HAP-1 (cell line): ENCODE measurements at regions not wholly inside any gene's neighbourhood (a gene's known extent, or its start where the extent isn't known, plus 50 kb on each side); places are given as distances from the start of the nearest gene placed in this dataset.
"Not testable (repeated sequence)": the region's sequence is repeated elsewhere in the genome, so short reads cannot be mapped to it uniquely, and the experiment has no call there.

Experiments
- DNase-seq, 2 experiments: peaks; one replicate each; pipeline ENCODE4 v3.0.0-alpha.2; 2016 to 2020; ENCODE audit warnings: low spot score in 2 of 2
- H3K27me3 ChIP-seq: fragments of 250-450 bp; sonication (Bioruptor Pico); 2 replicates; pipeline ENCODE4 v1.5.1; 2020; ENCODE audit warnings: low read depth, mild to moderate bottlenecking, moderate library complexity
- H3K36me3 ChIP-seq: fragments of 250-450 bp; sonication (Bioruptor Pico); replicated peaks from 2 replicates; pipeline ENCODE4 v1.5.1; 2020; ENCODE audit warnings: mild to moderate bottlenecking
- H3K4me1 ChIP-seq: fragments of 250-450 bp; sonication (Bioruptor Pico); 2 replicates; pipeline ENCODE4 v1.5.1; 2020; ENCODE audit warnings: mild to moderate bottlenecking
- H3K4me3 ChIP-seq: fragments of 250-450 bp; sonication (Bioruptor Pico); 2 replicates; pipeline ENCODE4 v1.5.1; 2020; ENCODE audit warnings: mild to moderate bottlenecking, moderate library complexity
- H3K9me3 ChIP-seq: fragments of 250-450 bp; sonication (Bioruptor Pico); 2 replicates; pipeline ENCODE4 v1.5.1; 2020; ENCODE audit warnings: mild to moderate bottlenecking, moderate library complexity
- in situ Hi-C: fragments of 300-500 bp; cut with MboI; formaldehyde crosslinking; loops from 3 replicates; pipeline ENCODE4 v1.14.3; 2020; ENCODE audit warnings: low sequenced_read_pairs, inconsistent platforms, mixed read lengths

- in situ Hi-C loops, H3K4me3 ChIP-seq: not testable (repeated sequence)
Observed at GRCh38 chr9:97248252-97248651, 59.2 kb upstream of the CCDC180 start.

GRCh38 chr9:97243606-97244005, 63.9 kb upstream of the CCDC180 start:
- no peak overlapping the region for H3K4me3 ChIP-seq
- no peaks in the 10 kb centered on the region for H3K27me3 ChIP-seq
- H3K9me3 ChIP-seq = no peaks in the 10 kb centered on the region
- DNase-seq = no peak
- in situ Hi-C loops = no loop called here
- H3K4me1 ChIP-seq = peaks cover 3% of the 10 kb centered on the region
- no peaks in the 10 kb centered on the region; the same call in 1 of the 2 replicates for H3K36me3 ChIP-seq

More at GRCh38 chr9:97248252-97248651, 59.2 kb upstream of the CCDC180 start:
- not testable (repeated sequence) for H3K27me3 ChIP-seq, DNase-seq, H3K9me3 ChIP-seq, H3K36me3 ChIP-seq, H3K4me1 ChIP-seq

GRCh38 chr9:97241430-97241829, 66.0 kb upstream of the CCDC180 start:
- H3K27me3 ChIP-seq, H3K9me3 ChIP-seq, H3K4me3 ChIP-seq, H3K4me1 ChIP-seq, in situ Hi-C loops, H3K36me3 ChIP-seq, DNase-seq: not testable (repeated sequence)

- Histone ChIP-seq H3K4me3 (peak overlapping the region; percentile 44), H3K9me3 (no peaks in the 10 kb centered on the region)
- in situ Hi-C loops = no loop called here
Observed at GRCh38 chr9:97237951-97238889, 69.2 kb upstream of the CCDC180 start.

GRCh38 chr9:97237311-97237786, 70.1 kb upstream of the CCDC180 start:
- no peaks in the 10 kb centered on the region for H3K27me3 ChIP-seq
- H3K9me3 ChIP-seq = no peaks in the 10 kb centered on the region
- H3K4me3 ChIP-seq = peak overlapping the region; percentile 44
- in situ Hi-C loops = no loop called here
- DNase-seq = peak in 1 of 2 experiments; percentile 16
- peaks cover 13% of the 10 kb centered on the region for H3K4me1 ChIP-seq
- H3K36me3 ChIP-seq = no peaks in the 10 kb centered on the region; the same call in 1 of the 2 replicates

More at GRCh38 chr9:97237951-97238889, 69.2 kb upstream of the CCDC180 start:
- H3K27me3 ChIP-seq = no peaks in the 10 kb centered on the region
- H3K4me1 ChIP-seq = peaks cover 9% of the 10 kb centered on the region
- DNase-seq = peak; percentile 70 to 90
- H3K36me3 ChIP-seq = no peaks in the 10 kb centered on the region; the same call in 1 of the 2 replicates

- H3K36me3 ChIP-seq, DNase-seq, H3K27me3 ChIP-seq, H3K9me3 ChIP-seq, in situ Hi-C loops, H3K4me3 ChIP-seq: not testable (repeated sequence)
- H3K4me1 ChIP-seq = peaks cover 15% of the 10 kb centered on the region
Observed at GRCh38 chr9:97233009-97233400, 74.5 kb upstream of the CCDC180 start.

- H3K4me1 ChIP-seq = peaks cover 15% of the 10 kb centered on the region
- H3K36me3 ChIP-seq, in situ Hi-C loops, H3K9me3 ChIP-seq, H3K27me3 ChIP-seq, H3K4me3 ChIP-seq: not testable (repeated sequence)
- DNase-seq = peak; percentile 53 to 74
Observed at GRCh38 chr9:97232060-97233008, 75.1 kb upstream of the CCDC180 start.

GRCh38 chr9:97222393-97222792, 85.1 kb upstream of the CCDC180 start:
- in situ Hi-C loops, H3K4me3 ChIP-seq: not testable (repeated sequence)

GRCh38 chr9:97221478-97222355, 85.7 kb upstream of the CCDC180 start:
- H3K4me3 ChIP-seq = peak overlapping the region; percentile 30
- H3K4me1 ChIP-seq, H3K9me3 ChIP-seq, in situ Hi-C loops, H3K27me3 ChIP-seq, H3K36me3 ChIP-seq: not testable (repeated sequence)
- peak; percentile 27 to 69 for DNase-seq

More at GRCh38 chr9:97222393-97222792, 85.1 kb upstream of the CCDC180 start:
- not testable (repeated sequence) for H3K27me3 ChIP-seq, H3K36me3 ChIP-seq, H3K4me1 ChIP-seq, H3K9me3 ChIP-seq, DNase-seq

GRCh38 chr9:97220894-97221477, 86.5 kb upstream of the CCDC180 start:
- Histone ChIP-seq H3K4me3 (peak overlapping the region; percentile 30), H3K4me1 (no peaks in the 10 kb centered on the region), H3K27me3 (no peaks in the 10 kb centered on the region), H3K9me3 (no peaks in the 10 kb centered on the region), H3K36me3 (no peaks in the 10 kb centered on the region)
- DNase-seq = no peak
- in situ Hi-C loops = no loop called here

GRCh38 chr9:97220396-97220795, 87.1 kb upstream of the CCDC180 start:
- H3K27me3 ChIP-seq, H3K36me3 ChIP-seq, H3K9me3 ChIP-seq, H3K4me1 ChIP-seq, DNase-seq, in situ Hi-C loops, H3K4me3 ChIP-seq: not testable (repeated sequence)

GRCh38 chr9:97219443-97220140, 87.9 kb upstream of the CCDC180 start:
- H3K36me3 ChIP-seq, H3K4me3 ChIP-seq, in situ Hi-C loops: not testable (repeated sequence)

More at GRCh38 chr9:97219443-97220140, 87.9 kb upstream of the CCDC180 start:
- H3K27me3 ChIP-seq, H3K9me3 ChIP-seq, DNase-seq, H3K4me1 ChIP-seq: not testable (repeated sequence)
